ENCODE measurements at regions not wholly inside any gene's neighbourhood (a gene's known extent, or its start where the extent isn't known, plus 50 kb on each side); places are given as distances from the start of the nearest gene placed in this dataset.

GRCh38 chr3:102972350-102972749 lies 537.5 kb downstream of the ZPLD1 start (continued):
- TF ChIP-seq RBBP5 (IDR thresholded peaks at IDR 0.05; ENCODE audit: borderline replicate concordance, low read depth, low read length) (no peak), HDAC2 (IDR thresholded peaks at IDR 0.05; ENCODE audit: borderline replicate concordance in 1 of 2, low read depth in 2 of 2, low read length in 2 of 2) (no peak), BRCA1 (IDR thresholded peaks at IDR 0.05; ENCODE audit: low read depth, low read length) (no peak), POU5F1 (IDR thresholded peaks at IDR 0.05; ENCODE audit: low read depth, low read length) (no peak), E2F6 (IDR thresholded peaks at IDR 0.05) (no peak)
